ENCODE measurements at regions not wholly inside any gene's neighbourhood (a gene's known extent, or its start where the extent isn't known, plus 50 kb on each side); places are given as distances from the start of the nearest gene placed in this dataset.
"Not testable (repeated sequence)": the region's sequence is repeated elsewhere in the genome, so short reads cannot be mapped to it uniquely, and the experiment has no call there.

DNA sequence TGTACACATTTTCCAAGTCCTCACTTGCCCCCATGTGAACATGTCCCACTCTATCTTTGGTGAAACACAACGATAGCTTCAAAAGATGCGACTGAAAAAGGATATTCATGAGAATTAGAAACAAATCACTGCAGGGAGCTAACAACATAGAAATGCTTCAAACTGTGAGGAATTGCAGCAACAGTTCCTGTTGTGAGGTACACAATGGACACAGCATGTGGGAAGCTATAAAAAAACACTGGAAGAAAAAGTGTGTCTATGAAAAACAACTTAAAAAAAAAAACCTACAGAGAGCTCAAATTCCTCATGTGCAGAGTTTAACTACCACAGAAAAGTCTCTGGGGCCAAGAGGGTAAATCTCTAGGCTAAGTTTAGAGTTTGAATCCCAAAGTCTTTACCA, 51.6 kb upstream of the BLTP1 start:
- no peak for DNase-seq

DNA sequence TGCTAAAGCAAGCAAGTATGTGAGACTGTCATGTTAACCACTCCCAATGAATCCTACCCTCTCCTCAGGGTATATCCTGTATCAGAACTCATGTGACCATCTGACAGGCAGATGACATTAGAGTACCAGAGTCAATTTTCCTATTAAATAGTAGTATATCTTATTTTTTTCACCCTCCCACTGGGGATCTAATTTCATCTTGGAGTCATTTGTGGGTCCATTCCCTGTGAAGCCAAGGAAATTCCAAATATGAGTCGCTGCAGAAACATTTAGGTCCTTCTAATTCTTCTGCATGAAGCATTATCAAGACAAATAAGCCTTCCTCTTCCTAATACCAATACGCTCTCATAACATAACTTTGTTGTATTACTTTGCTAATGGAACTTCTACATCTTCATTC, 52.2 kb upstream of the BLTP1 start:
- no peak for DNase-seq

DNA sequence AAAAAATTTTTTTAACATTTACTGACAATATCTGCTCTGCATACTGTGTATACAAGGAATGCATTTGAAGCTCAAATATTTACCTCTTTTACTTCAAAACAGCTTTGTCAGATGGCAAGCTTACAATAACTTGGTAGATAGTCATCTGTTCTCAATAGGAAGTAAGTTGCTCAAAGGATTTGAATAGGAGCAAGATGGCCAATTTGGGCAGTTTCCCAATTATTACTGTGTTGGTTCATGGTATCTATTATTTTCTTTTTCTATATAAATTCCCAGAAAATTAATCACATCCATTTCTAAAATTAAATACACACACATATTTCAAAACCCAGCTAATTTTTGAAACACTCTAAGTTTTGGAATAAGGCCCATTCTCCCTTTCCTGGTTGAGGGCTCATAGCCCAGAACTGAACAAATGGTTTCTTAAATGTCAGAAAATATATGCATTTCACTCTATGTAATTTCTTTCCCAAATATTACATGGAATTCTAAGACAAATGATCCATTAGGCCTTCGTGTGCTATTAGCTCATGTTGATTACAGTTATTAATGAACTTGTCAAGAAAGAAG, 60.2 kb upstream of the BLTP1 start:
- no peak for DNase-seq

DNA sequence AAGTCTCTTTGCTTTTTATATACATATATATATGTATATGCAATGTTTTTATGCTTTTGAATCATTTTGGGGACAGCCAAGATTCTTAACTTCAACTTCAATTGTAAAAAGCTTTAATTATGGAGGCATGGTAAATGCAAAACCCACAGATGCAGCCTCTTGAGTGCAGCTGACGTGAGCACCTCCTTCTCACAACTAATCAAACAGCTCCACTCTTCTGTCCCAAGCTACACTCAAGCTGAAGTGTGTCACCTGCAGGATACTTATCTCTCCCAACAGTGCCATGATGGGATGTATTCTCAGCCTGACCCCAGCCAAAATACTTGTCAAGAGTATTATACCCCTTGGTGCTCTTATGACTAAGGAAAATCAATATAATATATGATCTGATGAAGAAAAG, 60.7 kb upstream of the BLTP1 start:
- DNase-seq: no peak

DNA sequence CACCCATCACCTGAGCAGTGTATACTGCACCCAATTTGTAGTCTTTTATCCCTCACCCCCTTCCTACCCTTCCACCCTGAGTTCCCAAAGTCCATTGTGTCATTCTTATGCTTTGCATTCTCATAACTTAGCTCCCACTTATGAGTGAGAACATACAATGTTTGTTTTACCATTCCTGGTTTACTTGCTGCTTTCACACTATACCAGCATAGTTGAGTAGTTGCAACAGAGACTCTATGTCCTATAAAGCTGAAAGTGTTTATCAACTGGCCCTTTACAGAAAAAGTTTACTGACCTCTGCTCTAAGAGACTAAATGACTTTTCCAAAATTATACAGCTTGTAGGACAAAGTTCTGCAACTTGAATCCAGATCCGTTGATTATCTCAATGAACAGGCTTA, 61.1 kb upstream of the BLTP1 start:
- no peak for DNase-seq

DNA sequence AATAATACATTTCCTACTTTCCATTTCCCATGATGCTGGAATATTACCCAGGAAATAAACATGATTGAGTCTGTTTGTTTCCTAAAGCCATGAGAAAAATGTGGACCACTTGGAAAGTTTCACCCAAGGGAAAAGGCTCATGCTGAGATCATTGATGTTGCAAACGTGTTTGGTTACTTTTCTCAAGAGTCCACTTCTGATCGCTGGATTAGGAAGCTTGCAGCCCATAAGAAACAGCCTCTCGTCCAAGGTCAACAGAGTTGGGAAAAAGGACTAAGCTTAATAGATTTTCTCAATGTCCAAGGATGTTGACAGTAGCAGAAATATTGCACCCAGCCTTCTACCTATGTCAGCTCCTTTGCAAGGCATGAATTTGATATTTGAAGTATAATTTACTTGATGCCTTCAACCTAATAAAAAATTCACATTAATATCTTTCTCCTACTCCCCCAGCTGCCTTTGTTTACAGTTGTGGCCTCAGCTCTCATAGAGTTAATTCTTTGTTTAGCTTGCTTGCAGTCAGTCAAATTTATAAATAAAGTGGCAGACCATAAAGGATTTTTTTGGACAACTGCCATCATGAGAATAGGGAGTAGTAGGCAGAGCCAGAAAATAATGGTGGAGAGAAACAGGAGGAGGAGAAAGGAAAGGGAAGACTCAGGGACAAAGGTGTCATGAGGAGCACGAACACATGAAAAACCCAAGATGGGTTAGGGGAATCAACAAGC, 65.6 kb upstream of the BLTP1 start:
- no peak for DNase-seq

DNA sequence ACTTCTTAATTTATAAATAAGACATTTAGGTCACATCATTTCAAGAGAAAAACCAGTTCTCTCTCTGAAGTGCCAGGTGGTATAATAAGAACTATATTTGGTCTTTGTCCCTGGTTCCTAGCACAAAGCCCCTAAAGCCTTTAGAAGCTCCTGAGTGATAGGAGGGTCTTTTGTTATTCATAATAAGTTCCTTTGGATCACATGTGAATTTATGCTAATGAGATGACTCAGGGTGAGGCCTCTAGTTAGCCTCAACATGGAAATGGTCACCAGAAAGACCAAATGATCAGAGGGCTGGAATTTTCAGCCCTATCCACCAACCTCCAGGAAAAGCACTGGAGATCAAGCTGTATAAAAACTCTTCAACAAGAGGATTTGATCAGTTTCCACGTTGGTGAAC, 68.1 kb upstream of the BLTP1 start:
- DNase-seq: no peak

DNA sequence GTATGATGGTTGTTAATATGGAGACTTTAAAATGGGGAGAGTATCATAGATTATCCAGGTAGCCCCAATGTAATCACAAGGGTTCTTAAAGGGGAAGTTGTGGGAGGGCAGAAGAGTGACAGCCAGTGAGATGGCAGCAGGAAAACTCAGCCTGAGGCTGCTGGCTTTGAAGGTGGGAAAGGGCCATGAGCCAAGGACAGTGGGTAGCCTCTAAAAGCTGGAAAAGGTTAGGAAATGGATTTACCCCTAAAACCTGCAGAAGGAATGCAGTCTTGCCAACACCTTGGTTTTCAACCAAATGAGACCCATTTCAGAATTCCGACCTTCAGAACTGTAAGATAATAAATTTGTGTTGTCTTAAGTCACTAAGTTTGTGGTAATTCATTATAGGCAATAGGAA, 68.8 kb upstream of the BLTP1 start:
- DNase-seq: no peak

DNA sequence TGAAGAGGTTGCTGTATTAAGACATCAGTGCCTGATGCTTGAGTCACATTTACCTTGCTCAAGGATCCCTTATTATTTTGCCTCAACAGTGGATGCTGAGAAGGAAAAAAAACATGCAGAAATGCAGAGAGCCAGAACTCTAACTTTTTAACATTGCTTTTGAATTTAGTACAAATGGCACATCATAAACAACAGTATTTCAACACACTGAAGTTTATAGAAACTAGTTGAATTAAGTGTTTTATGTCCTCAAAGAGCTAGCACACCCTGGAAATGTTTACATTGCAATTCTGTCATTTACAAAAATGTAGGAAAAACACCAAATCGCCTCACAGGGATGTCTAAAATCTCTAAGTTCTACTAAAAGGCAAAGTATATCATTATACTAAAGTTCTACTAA, 69.5 kb upstream of the BLTP1 start:
- no peak for DNase-seq

DNA sequence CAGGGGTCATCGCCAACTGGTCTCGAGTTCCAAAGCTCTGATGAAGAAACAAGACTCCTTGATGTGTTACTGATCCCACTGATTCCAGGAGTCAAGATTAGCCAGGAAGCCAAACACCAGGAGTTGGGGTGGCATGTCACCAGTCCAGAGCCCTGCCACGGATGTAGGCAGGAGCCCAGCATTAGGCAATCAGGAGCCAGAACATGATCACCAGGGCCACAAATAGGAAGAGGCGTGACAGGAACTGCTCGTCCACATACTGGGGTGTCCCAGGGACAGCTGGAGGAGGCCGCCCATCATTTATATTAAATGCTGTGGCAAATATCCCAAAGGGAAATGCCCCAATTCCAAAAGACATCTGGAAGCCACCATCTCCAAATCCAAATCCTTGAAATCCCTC, 74.5 kb upstream of the BLTP1 start:
- DNase-seq: not testable (repeated sequence)

DNA sequence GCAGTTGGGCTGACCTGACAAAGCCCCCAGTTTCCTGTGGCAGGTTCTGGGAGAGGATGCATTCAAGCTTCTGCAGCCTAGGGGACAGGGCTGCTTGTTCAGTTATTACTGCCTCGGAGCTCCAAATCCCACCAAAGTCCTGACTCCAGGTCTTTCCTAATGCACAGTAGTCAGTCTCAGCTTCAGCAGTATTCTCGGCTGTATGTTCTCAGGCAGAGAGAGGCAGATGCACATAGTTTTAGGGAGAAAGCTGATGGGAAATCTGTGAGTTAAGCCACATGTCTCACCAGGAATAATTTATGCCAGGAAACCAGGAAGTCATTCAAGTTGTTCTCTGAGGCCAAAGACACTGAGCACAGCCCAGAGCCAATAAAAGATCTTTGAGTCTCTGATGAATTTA, 75.3 kb upstream of the BLTP1 start:
- not testable (repeated sequence) for DNase-seq

DNA sequence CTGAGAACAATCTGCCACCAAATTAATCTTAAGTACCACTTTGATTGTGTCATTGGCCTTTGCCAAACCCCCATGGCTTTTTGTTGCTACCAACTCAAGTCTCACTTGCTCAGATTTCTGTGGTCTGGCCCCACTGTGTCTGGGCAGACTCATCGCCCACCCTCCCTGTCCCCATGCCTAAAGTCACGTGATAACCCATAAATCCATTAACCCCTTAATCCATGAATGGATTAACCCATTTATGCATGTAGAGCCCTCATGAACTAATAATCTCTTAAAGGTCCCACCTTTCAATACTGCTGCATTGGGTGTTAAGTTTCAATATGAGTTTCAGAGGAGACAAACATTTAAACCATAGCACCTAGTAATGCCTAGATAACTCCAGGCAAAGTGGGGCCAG, 78.5 kb upstream of the BLTP1 start:
- DNase-seq: no peak

DNA sequence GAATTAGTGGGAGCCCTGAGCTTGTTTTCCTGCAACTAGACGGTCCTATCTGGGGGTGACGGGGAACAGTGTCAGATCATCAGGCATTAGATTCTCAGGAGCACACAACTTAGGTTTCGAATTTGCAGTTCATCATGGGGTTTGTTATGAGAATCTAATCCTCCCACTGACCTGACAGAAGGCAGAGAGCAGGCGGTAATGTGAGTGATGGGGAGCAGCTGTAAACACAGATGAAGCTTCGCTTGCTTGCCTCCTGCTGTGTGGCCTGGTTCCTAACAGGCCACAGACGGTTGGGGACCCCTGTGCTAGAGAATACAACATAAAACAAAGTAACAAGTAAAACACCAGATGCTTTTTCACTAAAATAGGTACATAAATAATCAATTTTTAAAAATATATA, 86.2 kb upstream of the BLTP1 start:
- DNase-seq: no peak

DNA sequence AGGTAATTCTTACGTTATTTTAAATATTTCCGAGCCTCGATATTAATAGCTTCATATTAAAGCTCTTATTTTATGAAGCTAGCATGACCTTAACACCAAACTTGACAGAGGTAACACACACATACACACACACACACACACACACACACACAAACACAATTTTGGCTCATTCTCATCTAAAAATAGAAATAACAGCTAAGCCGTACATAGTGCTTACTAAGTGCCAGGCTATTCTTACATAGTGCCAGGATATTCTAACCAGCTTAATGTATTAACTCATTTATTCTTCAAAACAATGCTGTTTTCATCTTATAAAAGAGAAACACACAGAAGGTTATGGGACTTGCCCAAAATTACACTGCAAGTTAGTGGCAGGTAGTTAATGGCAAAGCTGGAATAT, 87.0 kb upstream of the BLTP1 start:
- no peak for DNase-seq

DNA sequence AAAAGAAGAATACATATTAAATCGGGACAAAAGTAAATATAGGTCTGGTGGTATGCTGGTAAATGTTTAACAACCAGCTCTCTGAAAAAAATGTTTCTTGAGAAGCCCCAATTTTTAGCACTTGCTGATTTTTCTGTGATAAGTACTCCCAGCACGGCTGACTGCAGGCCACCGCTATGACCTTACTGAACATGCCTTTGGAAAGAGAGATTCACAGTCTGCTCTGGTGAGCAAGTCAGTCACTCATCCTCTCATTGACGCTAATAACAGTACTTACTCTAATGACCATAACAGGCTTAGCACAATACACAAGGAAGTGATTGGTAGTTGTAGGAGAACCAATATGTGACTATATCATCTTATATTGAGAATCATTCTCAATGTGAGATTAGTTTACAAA, 98.9 kb upstream of the BLTP1 start:
- DNase-seq: no peak

DNA sequence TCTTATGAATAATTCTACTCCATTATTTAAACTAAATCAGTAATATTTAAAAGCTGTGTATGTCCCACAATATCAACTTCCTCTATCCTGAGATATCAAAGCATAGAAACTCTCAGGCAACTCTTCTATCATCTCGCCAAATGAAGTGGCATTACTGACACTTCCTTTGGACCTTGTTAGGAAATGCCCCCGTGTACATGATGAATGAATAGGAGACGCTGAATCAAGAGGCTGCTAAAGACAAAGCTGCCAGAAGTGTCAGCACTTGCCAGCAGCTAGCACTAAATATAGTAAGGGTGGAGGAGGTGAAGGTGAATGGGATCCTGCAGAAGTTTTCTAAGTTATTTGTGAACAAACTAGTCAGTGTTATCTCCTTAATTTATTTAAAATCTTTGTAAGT, 99.5 kb upstream of the BLTP1 start:
- DNase-seq: no peak

DNA sequence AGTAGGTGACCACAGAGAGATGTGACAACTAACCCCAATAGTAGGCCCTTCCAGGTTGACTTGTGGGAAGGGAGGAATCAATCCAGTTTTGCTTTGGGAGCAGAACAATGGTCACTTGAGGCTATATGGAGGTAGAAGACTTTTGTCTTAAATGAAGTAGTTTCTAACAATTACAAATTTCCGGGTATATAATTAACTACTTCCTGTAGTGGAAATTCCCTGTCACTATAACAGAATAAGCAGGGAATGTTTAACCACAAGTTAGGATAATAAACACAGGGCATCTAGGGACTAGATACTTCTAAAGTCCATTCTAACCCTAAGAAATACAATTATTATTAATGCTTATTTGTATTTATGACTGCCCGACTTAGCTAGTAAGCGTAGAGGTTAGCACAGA, 99.0 kb upstream of the TRPC3 start:
- DNase-seq: no peak

DNA sequence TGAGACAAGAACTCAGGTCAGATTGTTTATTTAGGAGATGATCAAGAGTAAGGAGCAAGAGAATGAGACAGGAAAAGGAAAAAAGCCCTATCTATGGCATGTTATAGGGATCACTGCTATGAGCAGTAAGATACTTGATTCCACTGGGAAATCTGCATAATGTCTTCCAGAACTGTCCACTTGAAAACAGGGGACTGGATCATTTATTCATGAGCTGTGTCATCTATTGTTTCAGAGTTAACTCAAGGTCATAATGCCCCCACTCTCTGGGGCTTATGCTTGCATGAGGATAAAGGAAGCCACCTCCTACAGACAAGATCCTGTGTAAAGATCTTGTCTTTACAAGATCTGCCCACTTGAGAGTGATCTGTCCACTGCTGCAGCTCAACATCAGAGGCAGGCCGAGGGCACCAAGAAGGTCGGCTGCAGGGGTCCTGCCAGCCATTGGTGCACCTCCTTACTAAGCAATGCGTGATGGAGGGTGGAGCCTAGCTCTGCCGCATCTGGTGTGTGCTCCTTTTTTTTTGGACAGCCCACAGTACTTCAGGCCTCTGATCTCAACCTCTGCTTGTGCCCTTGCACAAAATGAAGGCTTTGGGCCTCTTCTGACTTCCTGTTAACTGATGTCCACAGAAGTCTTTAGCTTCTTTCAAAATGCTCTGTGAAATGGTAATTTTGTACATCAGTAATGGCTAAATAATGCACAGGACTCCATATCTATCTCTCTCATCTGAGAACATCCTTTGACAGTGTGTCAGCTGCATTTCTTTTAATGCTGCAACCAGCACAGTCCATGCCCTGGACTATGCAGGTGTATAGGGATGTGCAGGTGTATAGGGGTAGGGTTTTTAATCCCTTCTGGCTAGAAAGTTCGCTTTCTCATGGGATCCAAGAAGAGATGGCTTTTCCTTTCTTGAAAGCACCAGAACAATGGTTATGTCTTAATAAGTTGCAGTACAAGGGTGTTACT, 95.9 kb upstream of the TRPC3 start:
- no peak for DNase-seq

DNA sequence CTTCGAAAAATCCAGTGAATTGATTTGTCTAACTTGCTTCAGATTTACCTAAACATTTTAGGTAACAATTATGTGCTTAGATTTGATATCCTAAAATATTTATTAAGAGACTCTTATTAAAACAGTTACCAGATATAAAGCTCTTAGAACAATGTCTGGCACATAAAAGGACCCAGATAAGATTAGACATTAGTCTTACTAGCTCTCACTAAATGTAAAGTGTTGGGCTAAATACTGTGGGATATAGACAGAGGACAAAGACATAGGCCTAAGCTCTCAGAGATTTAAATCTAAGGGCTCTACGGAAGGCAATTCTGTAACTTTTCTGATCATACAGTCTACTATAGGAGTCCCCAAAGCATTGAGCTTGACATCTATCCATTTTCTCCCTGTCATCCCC, 94.4 kb upstream of the TRPC3 start:
- no peak for DNase-seq

DNA sequence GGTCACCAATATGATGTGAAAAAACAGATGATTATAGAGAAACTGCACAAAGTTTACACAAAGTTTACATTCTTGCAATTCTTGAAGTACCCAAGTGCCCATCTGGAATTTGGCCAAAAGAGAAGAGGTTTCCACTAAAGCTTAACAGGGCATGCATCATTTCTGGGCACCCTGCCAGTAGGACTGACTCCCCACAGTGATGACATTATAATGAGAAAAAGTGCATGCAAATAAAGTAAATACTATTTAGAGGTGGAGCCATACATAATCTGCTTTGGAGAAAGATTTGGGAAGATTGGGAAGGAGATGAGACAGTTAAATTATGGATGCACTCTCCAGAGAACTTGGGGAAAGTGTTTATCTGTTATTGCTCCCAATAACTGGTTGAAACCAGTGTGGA, 93.7 kb upstream of the TRPC3 start:
- DNase-seq: no peak

DNA sequence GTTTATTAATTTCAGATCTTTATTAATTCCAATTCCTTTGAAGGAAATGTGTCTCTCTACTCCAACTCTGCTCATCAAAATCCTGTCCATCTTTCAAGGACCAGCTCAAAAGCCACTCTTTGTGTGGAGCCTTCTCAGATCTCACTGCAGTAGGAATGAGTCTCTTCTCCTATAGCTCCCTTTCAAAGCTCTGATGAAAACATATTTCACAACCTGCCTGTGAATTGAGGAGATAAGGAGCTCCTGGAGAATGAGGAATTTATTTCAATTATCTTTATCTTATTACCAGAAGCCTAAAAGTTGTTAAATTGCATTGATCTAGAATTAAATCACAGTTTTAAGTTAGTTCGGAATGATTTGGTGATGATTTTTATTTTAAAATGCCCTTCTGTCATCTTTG, 92.6 kb upstream of the TRPC3 start:
- no peak for DNase-seq

DNA sequence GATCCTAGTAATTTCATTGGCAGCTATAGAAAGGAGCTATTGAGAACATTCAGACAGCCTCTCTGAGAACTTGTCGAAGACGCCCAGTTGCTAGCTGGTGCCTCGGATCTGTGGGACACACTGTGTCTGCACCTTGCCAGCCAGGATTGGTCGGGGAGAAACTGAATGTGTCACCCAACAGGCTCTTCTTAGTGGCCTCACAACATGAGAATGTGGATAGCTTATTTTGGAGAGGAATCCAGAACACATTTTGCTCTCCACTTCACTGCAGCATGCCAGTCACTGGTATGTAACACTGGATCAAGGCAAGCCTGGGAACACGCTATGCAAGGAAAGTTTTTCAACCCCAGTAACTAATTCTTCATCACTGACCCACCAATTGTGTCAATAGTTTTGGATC, 89.5 kb upstream of the TRPC3 start:
- DNase-seq: no peak

DNA sequence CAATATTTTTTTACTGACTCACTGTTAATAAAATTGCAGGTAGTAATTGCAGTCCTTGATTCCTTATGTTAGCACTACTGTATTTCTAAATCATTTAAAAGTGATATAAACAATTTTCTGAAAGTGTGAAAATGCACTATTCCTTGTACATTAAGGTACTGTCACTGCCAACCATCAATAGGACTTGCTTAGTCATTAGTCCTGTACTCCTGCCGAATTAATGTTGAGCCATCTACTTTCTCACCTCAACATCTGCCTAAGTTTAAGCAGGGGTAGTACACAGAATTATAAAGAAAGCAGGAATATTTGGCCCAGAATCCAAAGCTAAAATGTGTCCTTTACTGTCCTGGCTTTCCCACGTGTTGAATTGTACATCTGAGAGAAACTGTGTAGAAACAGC, 87.0 kb upstream of the TRPC3 start:
- DNase-seq: no peak

DNA sequence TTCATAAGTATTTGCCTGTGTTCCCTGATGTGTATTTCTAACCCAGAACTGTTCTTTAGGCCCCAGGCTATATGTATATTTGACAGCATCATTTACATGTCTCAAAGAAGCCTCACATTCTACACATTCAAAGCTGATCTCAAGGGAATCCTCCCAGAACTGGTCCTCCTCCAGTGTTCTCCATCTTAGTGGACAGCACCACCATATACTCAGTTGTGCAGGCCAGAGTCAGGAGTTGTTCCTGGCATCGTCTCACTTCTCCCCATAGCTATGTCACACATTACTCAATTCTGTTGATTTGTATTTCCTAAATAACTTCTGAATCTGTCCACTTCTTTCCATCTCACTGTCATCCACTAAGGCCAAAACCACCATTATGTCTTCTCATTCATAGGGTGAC, 82.8 kb upstream of the TRPC3 start:
- no peak for DNase-seq

Data from stimulated activated naive CD4-positive, alpha-beta T cell (primary cell).